ENCODE measurements at regions not wholly inside any gene's neighbourhood (a gene's known extent, or its start where the extent isn't known, plus 50 kb on each side); places are given as distances from the start of the nearest gene placed in this dataset.

DNA sequence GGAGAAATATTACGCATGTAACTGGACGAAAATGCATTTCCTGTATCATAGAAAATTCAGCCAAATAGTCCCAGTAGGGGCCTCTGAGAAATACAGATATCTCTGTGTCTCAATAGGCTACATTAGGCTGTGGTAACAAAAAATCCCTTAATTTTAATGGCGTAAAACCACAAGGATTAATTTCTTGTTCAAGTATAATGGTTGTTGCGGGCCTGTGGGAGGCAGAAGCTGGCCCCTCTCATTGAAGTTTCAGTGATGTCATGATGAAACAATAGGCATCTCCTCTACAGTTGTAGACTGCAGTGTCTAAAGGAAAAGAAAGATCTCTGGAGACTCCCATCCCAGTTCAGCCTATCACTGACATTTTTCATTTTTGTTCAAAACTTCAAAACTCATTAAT, 1625.6 kb upstream of the C9orf72 start:
- TF ChIP-seq, protein P1, sequence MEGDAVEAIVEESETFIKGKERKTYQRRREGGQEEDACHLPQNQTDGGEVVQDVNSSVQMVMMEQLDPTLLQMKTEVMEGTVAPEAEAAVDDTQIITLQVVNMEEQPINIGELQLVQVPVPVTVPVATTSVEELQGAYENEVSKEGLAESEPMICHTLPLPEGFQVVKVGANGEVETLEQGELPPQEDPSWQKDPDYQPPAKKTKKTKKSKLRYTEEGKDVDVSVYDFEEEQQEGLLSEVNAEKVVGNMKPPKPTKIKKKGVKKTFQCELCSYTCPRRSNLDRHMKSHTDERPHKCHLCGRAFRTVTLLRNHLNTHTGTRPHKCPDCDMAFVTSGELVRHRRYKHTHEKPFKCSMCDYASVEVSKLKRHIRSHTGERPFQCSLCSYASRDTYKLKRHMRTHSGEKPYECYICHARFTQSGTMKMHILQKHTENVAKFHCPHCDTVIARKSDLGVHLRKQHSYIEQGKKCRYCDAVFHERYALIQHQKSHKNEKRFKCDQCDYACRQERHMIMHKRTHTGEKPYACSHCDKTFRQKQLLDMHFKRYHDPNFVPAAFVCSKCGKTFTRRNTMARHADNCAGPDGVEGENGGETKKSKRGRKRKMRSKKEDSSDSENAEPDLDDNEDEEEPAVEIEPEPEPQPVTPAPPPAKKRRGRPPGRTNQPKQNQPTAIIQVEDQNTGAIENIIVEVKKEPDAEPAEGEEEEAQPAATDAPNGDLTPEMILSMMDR (IDR thresholded peaks at IDR 0.05; ENCODE audit: partially characterized antibody, unreplicated experiment): no peak
- no peak overlapping the region for H3K27ac Mint-ChIP-seq (ENCODE audit: unreplicated experiment)
- DNase-seq: no peak
- peaks cover 4% of the 10 kb centered on the region for H3K27me3 Mint-ChIP-seq (ENCODE audit: unreplicated experiment)
- H3K4me1 Mint-ChIP-seq (ENCODE audit: low read depth, unreplicated experiment): no peaks in the 10 kb centered on the region
- H3K9me3 Mint-ChIP-seq (ENCODE audit: unreplicated experiment): no peaks in the 10 kb centered on the region
- H3K4me3 Mint-ChIP-seq (ENCODE audit: unreplicated experiment): no peak overlapping the region
- H3K36me3 Mint-ChIP-seq (ENCODE audit: unreplicated experiment): no peaks in the 10 kb centered on the region

DNA sequence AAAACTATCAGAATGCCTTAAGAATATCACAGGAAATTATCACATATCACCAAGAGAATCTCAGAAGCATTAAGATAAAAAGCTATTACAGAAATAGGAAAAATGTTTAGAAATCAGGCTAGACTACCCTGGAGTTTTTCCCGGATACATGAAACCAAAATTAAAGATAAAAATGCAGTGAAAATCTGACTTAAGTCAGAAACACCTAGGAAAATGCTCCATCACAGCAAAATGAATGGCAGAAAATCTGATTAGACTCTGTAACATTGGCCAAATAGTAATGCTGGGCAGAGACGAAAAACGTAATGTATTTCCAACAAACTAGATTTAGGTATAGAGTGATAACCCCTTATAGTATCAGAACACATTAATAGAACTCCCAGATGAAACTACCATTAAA, 1626.7 kb upstream of the C9orf72 start:
- H3K4me3 Mint-ChIP-seq (ENCODE audit: unreplicated experiment): no peak overlapping the region
- no peaks in the 10 kb centered on the region for H3K9me3 Mint-ChIP-seq (ENCODE audit: unreplicated experiment)
- no peak overlapping the region for H3K27ac Mint-ChIP-seq (ENCODE audit: unreplicated experiment)
- H3K36me3 Mint-ChIP-seq (ENCODE audit: unreplicated experiment): no peaks in the 10 kb centered on the region
- no peaks in the 10 kb centered on the region for H3K4me1 Mint-ChIP-seq (ENCODE audit: low read depth, unreplicated experiment)
- no peak for DNase-seq
- TF ChIP-seq, protein P1 (IDR thresholded peaks at IDR 0.05; ENCODE audit: partially characterized antibody, unreplicated experiment): no peak
- H3K27me3 Mint-ChIP-seq (ENCODE audit: unreplicated experiment): peaks cover 4% of the 10 kb centered on the region

DNA sequence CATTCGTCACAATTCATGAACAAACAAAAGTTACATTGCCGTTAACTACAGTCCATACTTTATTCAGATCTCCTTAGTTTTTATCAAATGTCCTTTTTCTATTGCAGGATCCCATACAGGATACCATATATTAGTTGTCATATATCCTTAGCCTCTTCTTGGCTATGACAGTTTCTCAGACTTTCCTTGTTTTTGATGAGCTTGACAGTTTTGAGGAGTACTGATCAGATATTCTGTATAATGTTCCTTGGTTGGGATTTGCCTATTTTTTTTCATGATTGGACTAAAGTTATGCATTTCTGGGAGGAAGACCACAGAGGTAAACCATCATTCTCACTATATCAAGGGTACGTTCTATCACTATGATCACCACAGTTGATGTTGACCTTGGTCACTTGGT, 1627.4 kb upstream of the C9orf72 start:
- Mint-ChIP-seq H3K4me1 (ENCODE audit: low read depth, unreplicated experiment) (no peaks in the 10 kb centered on the region), H3K36me3 (ENCODE audit: unreplicated experiment) (no peaks in the 10 kb centered on the region), H3K4me3 (ENCODE audit: unreplicated experiment) (no peak overlapping the region), H3K27ac (ENCODE audit: unreplicated experiment) (no peak overlapping the region), H3K9me3 (ENCODE audit: unreplicated experiment) (no peaks in the 10 kb centered on the region), H3K27me3 (ENCODE audit: unreplicated experiment) (peaks cover 4% of the 10 kb centered on the region)
- TF ChIP-seq, protein P1 (IDR thresholded peaks at IDR 0.05; ENCODE audit: partially characterized antibody, unreplicated experiment): no peak
- DNase-seq: no peak

DNA sequence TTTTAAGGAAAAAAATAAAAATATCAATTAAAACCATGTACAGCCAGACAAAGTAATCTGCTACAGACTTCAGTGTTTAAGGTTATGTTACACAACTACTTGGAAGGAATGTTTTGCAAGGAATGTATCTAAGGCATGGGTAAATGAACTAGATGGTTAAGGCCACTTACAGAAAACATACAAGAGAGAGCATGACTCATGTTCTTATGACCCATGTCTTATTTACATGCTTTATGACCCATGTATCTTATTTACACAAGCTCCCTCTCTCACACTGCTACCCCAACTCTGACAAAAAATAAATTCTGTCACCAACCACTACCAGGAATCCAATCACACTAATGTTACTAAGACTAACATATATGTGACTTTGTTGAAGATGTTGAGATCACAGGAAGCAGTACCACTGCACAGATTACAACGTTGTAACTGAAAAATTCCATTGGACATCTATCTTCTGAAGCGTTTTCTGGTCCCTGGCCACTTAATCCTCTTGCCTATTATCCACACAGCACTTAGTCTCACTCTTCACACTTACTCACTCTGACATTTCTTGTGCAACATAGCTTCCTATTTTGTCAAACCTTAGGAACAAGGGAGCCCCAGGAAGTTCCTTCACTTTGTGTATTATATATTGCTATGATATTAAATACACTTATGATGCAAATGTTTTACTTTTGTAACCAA, 1630.1 kb upstream of the C9orf72 start:
- TF ChIP-seq, protein P1 (IDR thresholded peaks at IDR 0.05; ENCODE audit: partially characterized antibody, unreplicated experiment): no peak
- Mint-ChIP-seq H3K4me3 (ENCODE audit: unreplicated experiment) (no peak overlapping the region), H3K36me3 (ENCODE audit: unreplicated experiment) (no peaks in the 10 kb centered on the region), H3K4me1 (ENCODE audit: low read depth, unreplicated experiment) (no peaks in the 10 kb centered on the region), H3K27ac (ENCODE audit: unreplicated experiment) (no peak overlapping the region), H3K9me3 (ENCODE audit: unreplicated experiment) (no peaks in the 10 kb centered on the region), H3K27me3 (ENCODE audit: unreplicated experiment) (peaks cover 4% of the 10 kb centered on the region)
- DNase-seq: no peak

DNA sequence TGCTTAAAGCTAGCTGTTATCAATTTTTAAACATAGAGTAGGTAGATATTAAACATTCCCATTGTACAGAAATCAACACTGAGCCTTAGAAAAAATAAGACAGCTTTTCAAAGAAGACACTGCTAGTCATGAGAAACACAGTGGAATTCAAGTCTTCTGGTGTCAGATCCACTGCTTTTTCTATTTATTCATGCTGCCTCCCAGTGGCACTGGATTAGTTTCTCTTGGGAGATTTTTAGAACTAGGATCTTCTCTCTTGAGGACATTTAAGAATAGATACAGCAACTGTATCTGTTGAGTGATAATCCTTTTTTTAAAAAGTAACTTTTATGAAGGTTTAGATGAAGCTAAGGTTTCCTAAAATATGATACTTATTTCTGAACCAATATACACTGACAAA, 1635.4 kb upstream of the C9orf72 start:
- peaks cover 10% of the 10 kb centered on the region for H3K9me3 Mint-ChIP-seq (ENCODE audit: unreplicated experiment)
- H3K27ac Mint-ChIP-seq (ENCODE audit: unreplicated experiment): no peak overlapping the region
- no peak overlapping the region for H3K4me3 Mint-ChIP-seq (ENCODE audit: unreplicated experiment)
- H3K4me1 Mint-ChIP-seq (ENCODE audit: low read depth, unreplicated experiment): peaks cover 6% of the 10 kb centered on the region
- TF ChIP-seq, protein P1 (IDR thresholded peaks at IDR 0.05; ENCODE audit: partially characterized antibody, unreplicated experiment): no peak
- H3K27me3 Mint-ChIP-seq (ENCODE audit: unreplicated experiment): peaks cover 7% of the 10 kb centered on the region
- DNase-seq: no peak
- no peaks in the 10 kb centered on the region for H3K36me3 Mint-ChIP-seq (ENCODE audit: unreplicated experiment)
